GM21381 (cell line): ENCODE measurements at regions not wholly inside any gene's neighbourhood (a gene's known extent, or its start where the extent isn't known, plus 50 kb on each side); places are given as distances from the start of the nearest gene placed in this dataset.

Source experiments
- ATAC-seq: cut with Tn5 transposase; IDR thresholded peaks from one replicate; pipeline ENCODE4 v1.9.1; 2021; ENCODE audit warnings: mild to moderate bottlenecking, moderate library complexity; ENCODE audit not compliant: unreplicated experiment

GRCh38 chr3:178384321-178385230, 151.7 kb upstream of the KCNMB2 start:
- no peak for ATAC-seq

GRCh38 chr3:178385280-178385952, 150.8 kb upstream of the KCNMB2 start:
- ATAC-seq, result no peak

- no peak for ATAC-seq
These were observed 149.8 kb upstream of the KCNMB2 start for GRCh38 chr3:178386401-178386800.

- no peak for ATAC-seq
These were observed 149.4 kb upstream of the KCNMB2 start for GRCh38 chr3:178386880-178387279.

- ATAC-seq, result no peak
These were observed 147.8 kb upstream of the KCNMB2 start for GRCh38 chr3:178388473-178388872.

GRCh38 chr3:178389258-178389657, 147.0 kb upstream of the KCNMB2 start:
- no peak for ATAC-seq

GRCh38 chr3:178392511-178392926, 143.7 kb upstream of the KCNMB2 start:
- ATAC-seq, result no peak

GRCh38 chr3:178393146-178393545, 143.1 kb upstream of the KCNMB2 start:
- no peak for ATAC-seq

- no peak for ATAC-seq
These were observed 142.4 kb upstream of the KCNMB2 start for GRCh38 chr3:178393824-178394223.

GRCh38 chr3:178396318-178396717, 139.9 kb upstream of the KCNMB2 start:
- ATAC-seq, result no peak

GRCh38 chr3:178397202-178397601, 139.0 kb upstream of the KCNMB2 start:
- no peak for ATAC-seq

- no peak for ATAC-seq
These were observed 138.4 kb upstream of the KCNMB2 start for GRCh38 chr3:178397836-178398235.

- ATAC-seq, result no peak
These were observed 131.3 kb upstream of the KCNMB2 start for GRCh38 chr3:178404961-178405360.

- no peak for ATAC-seq
These were observed 130.7 kb upstream of the KCNMB2 start for GRCh38 chr3:178405531-178405930.

- ATAC-seq, result no peak
These were observed 130.0 kb upstream of the KCNMB2 start for GRCh38 chr3:178406206-178406605.

- no peak for ATAC-seq
These were observed 120.9 kb upstream of the KCNMB2 start for GRCh38 chr3:178415384-178415783.

GRCh38 chr3:178417736-178418135, 118.5 kb upstream of the KCNMB2 start:
- no peak for ATAC-seq

GRCh38 chr3:178419071-178419470, 117.2 kb upstream of the KCNMB2 start:
- ATAC-seq, result no peak

GRCh38 chr3:178420033-178420432, 116.2 kb upstream of the KCNMB2 start:
- ATAC-seq, result no peak

- no peak for ATAC-seq
These were observed 115.2 kb upstream of the KCNMB2 start for GRCh38 chr3:178421069-178421468.

- ATAC-seq, result no peak
These were observed 113.8 kb upstream of the KCNMB2 start for GRCh38 chr3:178422406-178422805.

GRCh38 chr3:178428037-178428436, 108.2 kb upstream of the KCNMB2 start:
- ATAC-seq, result no peak
